BLaER1 treated with 17β-estradiol and CSF1 and Interleukin-3, amounts not matched to agents 10 nM and 100 nM (cell line): ENCODE measurements at regions not wholly inside any gene's neighbourhood (a gene's known extent, or its start where the extent isn't known, plus 50 kb on each side); places are given as distances from the start of the nearest gene placed in this dataset.
"Not testable (repeated sequence)": the region's sequence is repeated elsewhere in the genome, so short reads cannot be mapped to it uniquely, and the experiment has no call there.

Source experiments
- H3K27ac ChIP-seq, 11 experiments: shearing (Covaris generic); formaldehyde crosslinking; 2 replicates each; pipeline ENCODE4 v1.8.1; 2022
- H3K27me3 ChIP-seq, 11 experiments: shearing (Covaris generic); formaldehyde crosslinking; 2 replicates each; pipeline ENCODE4 v1.8.1; 2022
- H3K36me3 ChIP-seq, 11 experiments: shearing (Covaris generic); formaldehyde crosslinking; 2 replicates each; pipeline ENCODE4 v1.8.1; 2022
- H3K4me1 ChIP-seq, 10 experiments: shearing (Covaris generic); formaldehyde crosslinking; 2 replicates each; pipeline ENCODE4 v1.8.1; 2022
- H3K4me2 ChIP-seq, 11 experiments: shearing (Covaris generic); formaldehyde crosslinking; 2 replicates each; pipeline ENCODE4 v1.8.1; 2022
- H3K4me3 ChIP-seq, 10 experiments: shearing (Covaris generic); formaldehyde crosslinking; 2 replicates each; pipeline ENCODE4 v1.8.1; 2022
- H3K9ac ChIP-seq, 11 experiments: shearing (Covaris generic); formaldehyde crosslinking; 2 replicates each; pipeline ENCODE4 v1.8.1; 2022
- H3K9me3 ChIP-seq, 11 experiments: shearing (Covaris generic); formaldehyde crosslinking; replicated peaks in 1 of 11; 2 replicates each; pipeline ENCODE4 v1.8.1; 2022
- H4K20me1 ChIP-seq, 11 experiments: shearing (Covaris generic); formaldehyde crosslinking; 2 replicates each; pipeline ENCODE4 v1.8.1; 2022
- Cebpa-rat ChIP-seq, 11 experiments: shearing (Covaris generic); IDR thresholded peaks; 2 replicates each; pipeline ENCODE4 v1.8.1; 2022

DNA sequence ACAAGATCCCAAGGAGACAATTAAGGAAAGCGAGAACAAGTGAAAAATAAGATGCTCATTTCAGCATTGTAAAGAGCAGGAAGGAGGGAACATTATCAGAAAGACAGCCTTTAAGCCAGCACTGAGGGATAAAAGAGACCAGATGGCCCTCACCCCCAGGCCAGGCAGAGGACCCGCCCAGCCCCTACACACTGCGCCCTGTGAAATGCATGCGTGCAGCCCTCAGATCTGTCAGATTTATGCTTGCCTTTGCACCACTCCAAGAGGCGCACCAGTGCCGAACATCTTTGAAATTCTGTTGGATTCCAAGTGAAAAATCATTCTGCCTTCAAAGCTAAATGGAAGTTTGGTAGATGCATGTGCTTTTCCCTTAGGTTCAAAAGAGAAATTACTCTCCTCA, 378.0 kb downstream of the MLLT3 start:
- Histone ChIP-seq H3K27ac (no peak overlapping the region), H3K9ac (no peak overlapping the region), H3K4me2 (no peak overlapping the region), H3K36me3 (no peaks in the 10 kb centered on the region), H3K27me3 (no peaks in the 10 kb centered on the region), H3K4me3 (no peak overlapping the region), H3K4me1 (peaks cover 11 to 24% (median 21%) of the 10 kb centered on the region in 10 experiments), H4K20me1 (no peaks in the 10 kb centered on the region), H3K9me3 (peaks cover 0 to 12% (median 7%) of the 10 kb centered on the region in 11 experiments; a peak in 5 of 22 replicates)
- TF ChIP-seq Cebpa-rat (IDR thresholded peaks at IDR 0.05), result no peak

DNA sequence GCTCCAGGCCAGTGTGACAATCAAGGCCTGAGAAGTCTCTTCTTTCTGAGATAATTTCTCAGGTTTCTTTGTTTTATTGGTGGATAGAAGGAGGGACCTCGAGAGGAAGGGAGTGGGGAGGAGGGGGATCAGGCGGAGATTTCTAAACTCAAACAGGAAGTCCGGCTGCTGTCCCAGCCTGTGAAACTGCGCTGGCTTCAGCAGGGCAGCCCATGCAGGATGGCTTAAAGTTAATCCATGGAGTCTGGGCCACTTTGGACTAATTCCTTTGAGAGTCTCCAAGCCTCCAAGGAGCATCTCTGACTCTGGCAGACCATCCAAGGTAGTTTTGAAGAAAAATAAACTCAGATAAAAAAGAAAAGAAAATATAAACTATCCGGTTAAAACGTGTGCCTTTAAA, 378.5 kb downstream of the MLLT3 start:
- Histone ChIP-seq H3K9me3 (peaks cover 0 to 11% (median 7%) of the 10 kb centered on the region in 11 experiments; a peak in 5 of 22 replicates), H3K4me1 (peaks cover 11 to 24% (median 21%) of the 10 kb centered on the region in 10 experiments), H3K4me3 (no peak overlapping the region), H4K20me1 (no peaks in the 10 kb centered on the region), H3K36me3 (no peaks in the 10 kb centered on the region), H3K27me3 (no peaks in the 10 kb centered on the region), H3K27ac (no peak overlapping the region), H3K4me2 (peak overlapping the region in 4 of 11 experiments; percentile 7 to 65 (median 40); a peak in 4 of 22 replicates), H3K9ac (no peak overlapping the region)
- TF ChIP-seq Cebpa-rat (IDR thresholded peaks at IDR 0.05), result no peak

DNA sequence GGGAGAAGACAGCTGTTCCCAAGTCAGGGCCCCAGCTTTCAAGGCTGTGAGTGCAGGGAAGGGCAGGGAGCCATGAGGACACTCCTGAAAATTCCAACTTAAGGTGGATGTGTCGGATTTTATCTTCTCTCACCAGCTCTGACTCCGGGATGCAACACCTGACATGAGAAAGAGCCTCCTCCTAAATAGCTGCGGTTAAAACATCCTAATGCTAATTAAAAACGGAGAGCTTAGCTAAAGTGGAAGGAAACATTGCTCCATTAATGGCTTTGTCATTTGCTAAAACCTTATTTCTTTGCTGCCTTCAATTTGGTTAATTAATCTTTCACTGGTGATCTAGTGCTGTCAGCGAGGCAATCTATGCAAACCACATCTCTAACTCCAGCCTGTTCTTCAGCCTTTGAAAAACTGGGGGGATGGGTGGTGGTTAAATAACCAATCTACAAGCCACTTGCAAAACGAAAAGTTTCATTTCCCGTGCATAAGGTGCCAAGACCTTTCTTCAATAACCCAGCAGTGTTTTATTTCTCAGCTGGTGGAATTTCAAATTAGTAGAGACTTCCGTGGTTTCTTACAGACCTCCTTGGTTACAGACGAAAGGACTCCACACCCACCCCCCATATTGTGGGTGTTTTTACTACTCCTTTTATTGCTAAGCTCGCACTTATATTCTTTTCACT, 379.6 kb downstream of the MLLT3 start:
- Histone ChIP-seq H3K27me3 (no peaks in the 10 kb centered on the region), H3K36me3 (no peaks in the 10 kb centered on the region), H3K9ac (no peak overlapping the region), H3K9me3 (no peaks in the 10 kb centered on the region), H3K27ac (no peak overlapping the region), H4K20me1 (no peaks in the 10 kb centered on the region), H3K4me1 (peaks cover 11 to 24% (median 21%) of the 10 kb centered on the region in 10 experiments), H3K4me2 (peak overlapping the region; percentile 41 to 72 (median 63)), H3K4me3 (no peak overlapping the region)
- no peak for TF ChIP-seq Cebpa-rat (IDR thresholded peaks at IDR 0.05)

DNA sequence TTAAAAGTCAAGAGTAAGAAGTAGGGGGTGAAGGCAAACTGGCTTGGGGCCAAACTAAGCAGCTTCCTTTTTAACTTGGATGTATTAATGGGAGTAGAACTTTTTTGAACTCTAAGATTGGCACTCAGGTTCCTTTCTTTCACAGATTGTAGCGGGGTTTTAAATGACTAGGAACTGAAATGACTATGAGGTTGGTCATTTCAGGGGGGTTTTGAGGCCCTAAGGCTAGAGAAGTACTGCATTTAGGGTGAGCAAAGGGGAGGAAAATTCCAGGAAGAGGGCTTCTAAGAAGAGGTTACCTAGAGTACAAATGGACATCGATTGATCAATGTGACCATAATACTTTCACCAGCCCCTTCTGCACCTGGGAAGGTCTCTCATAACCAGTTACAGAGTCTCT, 381.8 kb downstream of the MLLT3 start:
- Histone ChIP-seq H3K9me3 (peaks cover 2 to 4% (median 3%) of the 10 kb centered on the region in 11 experiments; a peak in 16 of 22 replicates), H3K36me3 (no peaks in the 10 kb centered on the region), H3K27ac (no peak overlapping the region), H4K20me1 (no peaks in the 10 kb centered on the region), H3K9ac (no peak overlapping the region), H3K4me1 (peaks cover 11 to 24% (median 21%) of the 10 kb centered on the region in 10 experiments), H3K27me3 (no peaks in the 10 kb centered on the region), H3K4me2 (no peak overlapping the region), H3K4me3 (no peak overlapping the region)
- no peak for TF ChIP-seq Cebpa-rat (IDR thresholded peaks at IDR 0.05)

DNA sequence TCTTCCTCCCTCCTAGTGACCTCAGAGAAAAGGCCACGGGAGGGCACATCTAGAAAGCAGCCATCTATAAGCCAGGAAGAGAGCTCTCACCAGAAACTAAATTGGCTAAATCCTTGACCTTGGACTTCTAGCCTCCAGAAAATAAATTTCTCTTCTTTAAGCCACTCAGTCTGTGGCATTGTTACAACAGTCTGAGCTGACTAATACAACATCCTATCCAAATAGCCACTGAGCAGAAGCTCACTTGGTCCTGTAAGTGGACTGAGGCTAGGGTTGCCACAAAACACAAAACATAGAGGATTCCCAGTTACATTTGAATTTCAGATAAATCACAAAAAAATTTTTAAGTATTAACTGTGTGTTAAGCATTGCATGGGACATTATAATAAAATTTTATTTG, 383.4 kb downstream of the MLLT3 start:
- Histone ChIP-seq H3K36me3 (no peaks in the 10 kb centered on the region), H3K4me3 (no peak overlapping the region), H3K27me3 (no peaks in the 10 kb centered on the region), H3K9ac (no peak overlapping the region), H3K27ac (no peak overlapping the region), H3K4me1 (peaks cover 11 to 23% (median 21%) of the 10 kb centered on the region in 10 experiments), H3K4me2 (no peak overlapping the region), H3K9me3 (peaks cover 6 to 14% (median 11%) of the 10 kb centered on the region in 11 experiments; a peak in 17 of 22 replicates), H4K20me1 (no peaks in the 10 kb centered on the region)
- TF ChIP-seq Cebpa-rat (IDR thresholded peaks at IDR 0.05), result no peak

DNA sequence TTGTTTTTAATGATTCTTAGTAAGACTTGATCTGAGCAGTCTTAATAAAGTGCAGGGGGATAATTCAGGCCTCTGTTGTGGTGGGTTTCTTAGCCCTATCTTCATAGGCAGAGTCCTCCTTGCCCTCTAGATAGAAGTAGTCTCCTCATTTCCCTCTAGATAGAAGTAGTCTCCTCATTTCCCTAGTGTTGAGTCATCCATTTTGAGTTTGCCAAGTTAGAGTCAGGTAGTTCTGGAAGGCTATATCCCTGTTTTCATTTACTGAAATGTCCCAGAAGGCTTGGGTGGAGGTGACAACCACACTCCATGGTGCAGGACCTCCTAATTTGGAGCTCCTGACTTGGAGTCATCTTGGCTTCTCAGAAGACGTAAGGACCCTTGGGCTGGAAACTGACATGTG, 384.6 kb downstream of the MLLT3 start:
- H3K27me3 ChIP-seq, result no peaks in the 10 kb centered on the region
- TF ChIP-seq Cebpa-rat (IDR thresholded peaks at IDR 0.05), result no peak
- no peak overlapping the region for H3K4me3 ChIP-seq
- H3K9ac ChIP-seq, result no peak overlapping the region
- no peaks in the 10 kb centered on the region for H4K20me1 ChIP-seq
- peaks cover 7 to 11% (median 10%) of the 10 kb centered on the region in 10 experiments for H3K4me1 ChIP-seq
- H3K9me3 ChIP-seq, result peaks cover 6 to 14% (median 11%) of the 10 kb centered on the region in 11 experiments; a peak in 17 of 22 replicates
- no peaks in the 10 kb centered on the region for H3K36me3 ChIP-seq
- H3K27ac ChIP-seq, result no peak overlapping the region
- H3K4me2 ChIP-seq, result no peak overlapping the region

DNA sequence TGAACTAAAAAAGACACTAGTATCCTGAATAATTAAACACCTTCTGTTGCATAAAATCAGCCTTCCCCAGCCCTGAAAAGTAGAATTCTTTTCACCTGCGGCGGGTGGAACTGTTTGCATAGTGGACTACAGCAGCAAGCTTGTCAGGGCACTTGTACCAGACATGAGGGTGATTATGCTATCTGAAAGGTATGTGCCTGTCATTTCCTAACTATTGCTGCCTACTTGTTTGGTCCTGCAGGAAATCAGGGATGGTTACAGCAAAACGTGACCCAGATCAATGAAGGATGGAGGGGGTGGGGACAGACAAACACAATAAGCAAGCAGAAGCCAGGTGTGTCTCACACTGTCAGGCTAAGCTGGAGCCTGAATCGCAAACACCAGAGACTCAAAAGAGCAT, 385.6 kb downstream of the MLLT3 start:
- Histone ChIP-seq H3K36me3 (no peaks in the 10 kb centered on the region), H3K4me3 (no peak overlapping the region), H3K4me1 (peaks cover 0 to under 1% (median 0%) of the 10 kb centered on the region in 10 experiments; a peak in 1 of 20 replicates), H3K4me2 (no peak overlapping the region), H4K20me1 (no peaks in the 10 kb centered on the region), H3K9me3 (peaks cover 6 to 14% (median 11%) of the 10 kb centered on the region in 11 experiments; a peak in 17 of 22 replicates), H3K9ac (no peak overlapping the region), H3K27ac (no peak overlapping the region), H3K27me3 (no peaks in the 10 kb centered on the region)
- no peak for TF ChIP-seq Cebpa-rat (IDR thresholded peaks at IDR 0.05)

DNA sequence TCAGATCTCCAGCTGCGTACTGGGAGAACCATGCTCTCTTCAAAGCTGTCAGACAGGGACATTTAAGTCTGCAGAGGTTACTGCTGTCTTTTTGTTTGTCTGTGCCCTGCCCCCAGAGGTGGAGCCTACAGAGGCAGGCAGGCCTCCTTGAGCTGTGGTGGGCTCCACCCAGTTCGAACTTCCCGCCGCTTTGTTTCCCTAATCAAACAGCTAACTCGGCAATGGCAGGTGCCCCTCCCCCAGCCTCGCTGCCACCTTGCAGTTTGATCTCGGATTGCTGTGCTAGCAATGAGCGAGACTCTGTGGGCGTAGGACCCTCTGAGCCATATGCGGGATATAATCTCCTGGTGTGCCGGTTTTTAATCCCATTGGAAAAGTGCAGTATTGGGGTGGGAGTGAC, 387.1 kb downstream of the MLLT3 start:
- not testable (repeated sequence) for H3K27me3 ChIP-seq, H3K4me1 ChIP-seq, H3K36me3 ChIP-seq, H3K9ac ChIP-seq, H3K4me3 ChIP-seq, H3K27ac ChIP-seq, H3K4me2 ChIP-seq, H4K20me1 ChIP-seq
- peaks cover 6 to 14% (median 11%) of the 10 kb centered on the region in 11 experiments; a peak in 17 of 22 replicates for H3K9me3 ChIP-seq

DNA sequence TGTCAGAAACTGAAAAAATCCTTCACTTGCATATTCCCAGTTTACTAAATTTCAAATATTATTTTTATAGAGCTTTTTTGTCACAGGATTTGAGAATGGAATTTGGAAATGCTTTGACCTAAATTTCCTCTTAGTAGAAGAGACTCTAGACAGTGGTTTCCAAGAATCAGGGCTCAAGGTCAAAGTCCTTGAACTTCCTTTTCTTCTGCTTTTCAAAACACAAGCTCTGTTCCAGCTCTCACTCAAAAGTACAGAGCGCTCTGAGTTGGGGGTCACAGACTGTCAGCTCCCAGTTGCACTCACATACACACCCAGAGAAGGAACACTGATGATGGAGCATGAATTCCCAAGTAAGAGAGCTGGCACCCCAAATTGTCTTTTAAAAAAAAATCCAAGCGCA, 394.2 kb downstream of the MLLT3 start:
- no peak overlapping the region for H3K4me3 ChIP-seq

More for the DNA sequence above, 394.2 kb downstream of the MLLT3 start:
- H3K4me2 ChIP-seq, result no peak overlapping the region
- H3K9me3 ChIP-seq, result no peaks in the 10 kb centered on the region
- no peak overlapping the region for H3K9ac ChIP-seq
- H3K27me3 ChIP-seq, result no peaks in the 10 kb centered on the region
- H3K36me3 ChIP-seq, result no peaks in the 10 kb centered on the region
- peaks cover 0 to 8% (median 7%) of the 10 kb centered on the region in 10 experiments; a peak in 14 of 20 replicates for H3K4me1 ChIP-seq
- H4K20me1 ChIP-seq, result no peaks in the 10 kb centered on the region
- H3K27ac ChIP-seq, result no peak overlapping the region
- TF ChIP-seq Cebpa-rat (IDR thresholded peaks at IDR 0.05), result no peak
